GM21717 (cell line): ENCODE measurements at regions not wholly inside any gene's neighbourhood (a gene's known extent, or its start where the extent isn't known, plus 50 kb on each side); places are given as distances from the start of the nearest gene placed in this dataset.
A peak's percentile ranks its signal among the peaks of the same experiment; 100 is the strongest.

Experiments used
- ATAC-seq: cut with Tn5 transposase; IDR thresholded peaks from one replicate; pipeline ENCODE4 v1.9.1; 2021; ENCODE audit warnings: mild to moderate bottlenecking, moderate library complexity; ENCODE audit not compliant: unreplicated experiment

DNA sequence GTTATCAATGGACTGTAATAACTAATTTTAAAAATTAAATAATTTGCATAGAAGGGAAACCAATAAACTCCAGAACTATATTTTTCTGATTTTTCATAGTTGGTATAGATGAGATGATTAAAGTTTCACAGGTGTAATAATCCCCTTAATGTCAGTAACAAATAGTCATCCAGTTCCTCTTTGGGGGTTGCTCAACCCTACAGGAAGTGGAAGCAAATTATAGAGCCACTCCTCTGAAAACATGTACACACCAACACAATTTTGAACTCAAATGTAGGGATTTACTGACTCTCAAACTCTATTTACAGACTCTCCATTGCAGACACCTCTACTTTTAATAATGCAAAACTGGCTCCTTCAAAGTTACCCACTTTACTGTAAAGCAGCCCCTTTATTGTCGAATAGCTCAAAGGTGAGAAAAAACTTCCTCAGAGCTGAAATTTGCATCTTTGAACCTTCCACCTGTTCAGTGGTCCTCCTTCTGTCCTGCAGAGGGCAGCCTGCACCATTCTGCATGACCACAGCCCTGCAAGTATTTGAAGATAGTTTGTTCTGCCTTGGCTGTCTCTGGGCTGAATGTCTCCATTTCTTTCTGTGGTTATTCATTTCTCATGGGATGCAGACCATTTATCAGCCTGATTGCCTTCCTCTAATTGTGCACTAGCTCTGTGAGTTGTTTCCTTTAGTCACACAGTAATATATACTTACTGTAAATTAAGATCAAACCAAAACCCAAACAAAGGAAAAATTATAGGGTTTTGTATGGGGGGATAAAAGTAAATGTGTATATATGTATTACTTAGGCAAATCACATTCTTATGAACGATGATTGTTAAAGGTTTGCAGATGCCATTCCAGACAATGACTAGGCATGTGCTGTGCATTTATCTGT lies 383.2 kb upstream of the SGCD start:
- ATAC-seq = peak; percentile 94

DNA sequence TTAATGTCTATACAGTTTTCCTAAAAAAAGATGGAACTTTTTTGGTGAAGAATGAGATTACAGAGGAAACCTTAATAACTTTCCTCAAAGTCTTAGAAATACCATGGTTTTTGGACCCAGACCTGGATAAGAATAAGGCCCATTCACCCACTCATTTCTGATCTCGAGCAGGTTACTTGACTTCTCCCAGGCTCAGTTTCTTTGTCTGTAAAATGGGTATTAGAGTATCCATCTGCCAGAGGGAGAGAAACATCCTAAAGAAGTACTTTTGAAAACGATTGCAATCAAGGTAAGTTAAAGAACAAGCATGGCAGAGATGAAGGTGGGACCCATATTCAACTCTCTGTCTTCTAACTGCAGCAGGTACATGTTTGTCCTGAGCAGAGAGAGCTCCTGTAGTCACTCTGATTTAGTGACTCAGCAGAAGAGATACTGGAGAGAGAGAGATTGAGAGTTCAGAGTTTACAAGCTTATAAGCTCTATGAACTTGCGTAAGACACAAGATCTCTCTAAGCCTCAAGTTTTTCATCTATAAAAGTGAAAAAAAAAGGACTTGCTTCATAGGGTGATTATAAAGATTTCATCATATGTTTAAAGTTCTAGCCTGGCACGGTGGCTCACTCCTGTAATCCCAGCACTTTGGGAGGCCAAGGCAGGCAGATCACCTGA lies 379.4 kb upstream of the SGCD start:
- ATAC-seq = no peak

DNA sequence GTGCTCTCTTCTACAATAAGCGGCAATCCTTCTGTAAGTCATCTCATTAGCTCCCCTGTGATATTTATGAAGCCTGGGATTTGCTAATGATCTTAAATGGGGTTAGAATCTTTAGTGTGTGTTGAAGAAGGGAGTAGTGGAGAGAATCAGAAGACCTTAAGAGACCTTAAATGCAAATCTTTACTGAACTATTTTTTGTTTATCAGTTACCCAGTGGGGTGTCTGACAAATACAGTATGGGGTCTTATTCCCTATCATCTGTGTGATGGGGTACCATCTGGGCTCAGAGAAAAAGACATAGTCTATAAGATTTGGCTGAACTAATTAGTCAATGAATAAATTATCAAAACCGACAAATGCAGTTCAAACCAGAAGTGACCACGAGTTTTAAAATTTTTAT lies 378.4 kb upstream of the SGCD start:
- ATAC-seq = no peak

DNA sequence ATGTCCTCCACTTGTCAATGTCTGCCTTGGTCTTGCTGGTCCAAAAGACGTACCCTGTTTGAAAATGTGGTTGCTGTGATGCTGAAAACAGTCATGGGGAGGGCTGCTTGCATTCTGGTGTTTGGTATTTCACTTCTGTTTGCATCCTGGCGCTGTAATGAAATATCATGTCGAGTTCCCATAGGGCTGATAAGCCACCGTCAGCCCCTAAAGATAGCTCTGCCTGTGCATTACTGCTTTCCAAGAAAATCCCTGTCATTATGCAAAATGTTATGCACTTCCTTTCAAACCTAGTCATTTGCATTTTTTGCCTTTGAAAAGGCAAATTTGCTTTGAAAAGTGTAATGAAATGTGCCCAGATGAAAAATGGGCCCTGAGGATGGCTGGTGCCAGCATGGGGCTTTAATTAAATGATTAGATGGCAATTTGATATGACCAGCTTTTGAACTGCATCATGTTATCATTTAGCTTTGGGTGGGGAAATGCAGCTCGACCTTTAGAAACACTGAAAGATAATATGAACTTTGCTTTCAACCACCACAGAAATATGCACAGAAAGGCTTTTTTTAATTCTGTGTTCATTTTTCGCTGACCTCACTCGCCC lies 374.4 kb upstream of the SGCD start:
- ATAC-seq = no peak

DNA sequence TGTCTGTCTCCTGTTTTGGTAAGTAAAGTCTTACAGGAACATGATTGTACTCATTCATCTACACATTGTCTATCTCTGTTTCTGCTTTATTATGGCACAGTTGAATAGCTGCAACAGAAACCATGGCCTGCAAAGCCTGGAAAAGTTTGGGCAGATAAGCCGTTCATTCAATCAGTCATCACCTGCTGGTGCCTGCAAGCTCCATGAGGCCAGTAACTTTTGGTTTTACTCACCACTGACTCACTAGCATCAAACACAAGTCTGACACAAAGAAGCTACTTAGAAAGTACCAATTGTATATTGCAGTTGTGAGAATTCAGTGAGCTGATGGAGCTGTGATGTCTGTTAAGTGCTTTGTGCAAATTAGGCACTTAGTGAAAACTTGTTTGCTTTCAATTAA lies 373.6 kb upstream of the SGCD start:
- no peak for ATAC-seq

DNA sequence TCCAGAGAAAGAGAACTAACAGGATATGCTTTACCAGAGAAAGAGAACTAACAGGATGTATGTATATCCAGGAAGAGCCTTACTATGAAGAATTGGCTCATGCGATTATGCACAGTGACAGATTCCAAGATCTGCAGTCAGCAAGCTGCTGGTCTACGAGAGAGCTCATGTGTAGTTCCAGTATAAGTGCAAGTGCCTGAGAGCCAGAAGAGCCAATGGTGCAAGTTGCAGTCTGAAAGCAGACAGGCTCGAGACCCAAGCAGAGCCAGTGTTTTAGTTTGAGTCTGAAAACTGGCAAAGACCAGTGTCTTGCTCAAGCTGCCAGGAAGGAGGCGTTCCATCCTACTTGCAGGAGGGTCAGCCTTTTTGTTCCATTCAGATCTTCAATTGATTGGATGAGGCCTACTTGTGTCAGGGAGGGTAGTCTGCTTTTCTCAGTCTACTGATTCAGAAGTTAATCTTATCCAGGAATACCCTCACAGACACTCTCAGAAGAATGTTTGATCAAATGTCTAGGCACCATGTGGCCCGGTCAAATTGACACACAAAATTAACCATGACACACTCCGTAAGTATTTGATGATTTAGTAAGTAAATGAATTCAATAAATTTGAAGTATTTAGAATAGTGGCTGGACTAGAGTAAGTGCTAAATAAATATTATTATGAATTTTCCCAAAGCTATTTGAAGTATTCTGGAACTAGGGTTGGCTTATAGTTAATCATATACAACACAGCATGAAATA lies 372.1 kb upstream of the SGCD start:
- ATAC-seq = no peak

DNA sequence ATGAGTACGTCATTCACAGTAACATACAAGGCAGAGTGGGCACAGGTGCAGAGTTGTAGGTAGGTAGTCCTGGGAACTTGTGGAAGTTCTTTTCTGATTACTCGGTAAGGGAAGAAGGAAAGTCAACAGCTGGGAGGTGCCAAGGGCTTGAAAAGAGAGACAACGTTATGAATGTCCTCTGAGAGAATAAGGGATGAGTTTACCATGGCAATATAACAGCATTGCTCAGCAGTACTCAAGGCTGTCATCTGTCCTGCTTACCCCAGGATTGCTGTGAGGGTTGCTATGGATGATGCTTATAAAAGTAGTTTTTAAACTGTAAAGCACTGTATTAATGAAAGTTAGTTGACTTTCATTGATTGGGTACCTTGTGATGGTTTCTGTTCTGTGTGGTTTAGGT lies 369.1 kb upstream of the SGCD start:
- ATAC-seq = no peak

DNA sequence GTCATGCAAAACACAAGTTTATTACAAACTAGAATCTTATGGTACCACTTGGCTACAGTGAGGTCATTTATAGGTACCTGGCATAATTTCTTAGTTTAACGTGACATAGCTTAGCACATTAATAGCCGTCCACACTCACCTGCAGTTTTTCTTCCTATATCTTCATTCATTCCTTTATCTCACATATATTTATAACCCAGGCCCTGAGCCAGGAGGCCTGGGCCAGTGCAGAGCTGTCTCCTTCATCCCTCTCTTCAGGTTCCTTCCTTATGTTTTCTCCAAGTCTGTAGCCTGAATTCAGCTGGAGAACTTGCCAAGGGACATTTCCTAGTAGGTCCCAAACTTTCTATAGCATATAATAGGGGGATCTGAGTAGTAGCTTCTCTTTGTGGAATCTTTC lies 367.9 kb upstream of the SGCD start:
- no peak for ATAC-seq

DNA sequence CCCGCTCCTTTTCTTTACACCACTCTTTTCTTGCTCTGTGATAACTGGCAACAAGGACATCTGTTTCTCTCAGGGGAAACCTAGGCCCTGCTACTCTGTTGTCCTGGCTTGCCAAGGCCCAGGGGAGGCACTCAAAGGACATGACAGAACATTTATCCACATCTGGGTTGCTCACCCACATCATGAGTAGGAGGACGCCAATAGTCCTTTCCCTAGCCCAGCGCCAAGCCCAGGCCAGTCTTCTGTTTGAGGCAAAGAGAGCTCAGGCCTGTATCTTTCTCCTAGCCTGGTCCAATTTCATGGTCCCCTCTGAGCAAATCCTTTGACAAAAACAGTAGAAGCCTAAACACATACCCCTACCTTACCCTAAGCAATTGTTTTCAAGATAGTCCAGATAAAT lies 366.8 kb upstream of the SGCD start:
- ATAC-seq = no peak

DNA sequence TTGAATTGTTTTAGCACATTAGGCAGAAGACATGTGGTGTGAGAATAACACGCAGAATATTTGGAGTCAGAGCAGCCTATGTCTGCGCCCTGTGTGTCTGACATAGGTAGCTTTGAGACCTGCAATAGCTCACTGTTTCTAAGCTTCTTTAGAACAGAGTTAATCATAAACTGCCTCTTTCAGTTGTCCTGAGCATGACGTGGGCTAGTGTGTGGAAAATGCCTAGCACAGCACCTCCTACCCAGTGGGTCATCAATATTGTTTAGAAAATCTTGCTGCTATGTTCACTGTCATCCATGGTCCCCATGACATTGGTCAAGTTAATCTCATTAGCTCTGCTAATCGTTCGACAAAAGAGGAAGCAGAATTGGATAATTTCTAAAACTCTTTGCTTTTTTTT lies 357.4 kb upstream of the SGCD start:
- ATAC-seq = no peak

DNA sequence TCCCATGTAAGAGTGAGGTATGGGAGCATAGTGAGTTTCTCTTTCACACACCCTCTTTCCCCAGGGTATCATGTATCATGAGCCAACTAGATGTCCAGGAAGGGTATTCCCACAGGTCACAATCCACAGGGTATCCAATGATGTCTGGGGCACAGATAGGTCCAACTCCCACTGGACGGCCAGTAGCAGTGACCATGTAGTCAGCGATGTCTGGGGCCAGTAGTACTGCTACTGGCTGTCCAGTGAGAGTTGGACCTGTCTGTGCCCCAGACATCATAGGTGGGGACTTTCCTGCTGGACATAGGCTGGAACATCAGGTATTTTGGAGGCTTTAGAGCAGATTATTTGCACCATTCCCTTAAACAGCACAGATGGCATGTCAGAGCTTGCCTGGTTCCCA lies 352.6 kb upstream of the SGCD start:
- ATAC-seq = no peak

DNA sequence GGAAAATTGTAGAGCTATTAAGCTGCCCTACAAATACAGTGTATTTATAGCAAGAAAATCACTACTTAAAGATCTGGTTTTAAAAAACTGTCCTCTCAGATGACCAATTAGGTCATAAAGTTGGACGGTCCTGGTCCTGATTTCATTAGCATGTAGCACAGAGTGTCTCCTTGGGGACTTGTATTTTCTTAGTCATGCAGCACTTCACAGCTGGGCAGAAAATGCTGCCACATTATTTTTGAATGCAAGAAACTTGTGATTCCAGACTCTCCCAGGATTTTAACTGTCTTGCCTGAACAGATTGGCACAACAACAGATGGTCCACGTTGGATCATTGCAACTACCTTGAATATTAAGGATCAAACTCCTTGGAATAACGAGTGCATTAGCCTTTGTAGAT lies 348.1 kb upstream of the SGCD start:
- no peak for ATAC-seq

DNA sequence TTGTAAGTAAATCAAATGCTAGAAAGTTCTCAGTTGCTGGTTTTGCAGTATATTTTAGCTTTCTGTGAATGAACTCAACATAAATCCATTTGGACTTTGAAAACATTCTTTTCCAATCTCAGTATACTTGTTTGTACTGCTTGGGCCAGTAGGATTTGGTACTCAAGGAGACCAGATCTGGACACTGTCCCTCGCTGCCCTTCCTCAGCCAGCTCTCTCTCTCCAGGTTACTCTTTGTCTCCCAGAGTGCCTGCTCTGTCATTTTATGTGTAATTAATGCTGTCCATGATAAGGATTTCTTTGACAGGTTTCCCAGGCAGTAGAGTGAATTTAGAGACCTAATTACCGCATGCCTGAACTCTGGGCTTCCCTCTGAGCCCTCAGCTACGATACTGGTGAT lies 344.6 kb upstream of the SGCD start:
- no peak for ATAC-seq

DNA sequence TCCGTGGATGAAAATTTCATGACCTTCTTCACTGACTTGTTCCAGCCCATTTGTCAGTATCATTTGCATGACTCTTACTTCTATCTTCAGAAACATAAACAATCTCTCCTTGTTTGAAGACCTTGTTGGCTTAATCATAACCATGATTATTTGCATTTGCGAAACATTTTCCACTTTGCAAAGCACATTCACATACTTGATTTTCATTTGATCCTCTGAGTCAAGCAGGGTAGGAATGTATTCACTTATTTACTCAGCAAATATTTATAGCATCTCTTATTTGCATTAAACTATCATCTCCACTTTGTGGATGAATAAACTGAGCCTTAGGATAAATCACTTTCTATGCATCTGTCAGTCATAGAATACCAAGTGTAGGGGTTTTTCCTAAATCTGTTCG lies 343.0 kb upstream of the SGCD start:
- no peak for ATAC-seq

DNA sequence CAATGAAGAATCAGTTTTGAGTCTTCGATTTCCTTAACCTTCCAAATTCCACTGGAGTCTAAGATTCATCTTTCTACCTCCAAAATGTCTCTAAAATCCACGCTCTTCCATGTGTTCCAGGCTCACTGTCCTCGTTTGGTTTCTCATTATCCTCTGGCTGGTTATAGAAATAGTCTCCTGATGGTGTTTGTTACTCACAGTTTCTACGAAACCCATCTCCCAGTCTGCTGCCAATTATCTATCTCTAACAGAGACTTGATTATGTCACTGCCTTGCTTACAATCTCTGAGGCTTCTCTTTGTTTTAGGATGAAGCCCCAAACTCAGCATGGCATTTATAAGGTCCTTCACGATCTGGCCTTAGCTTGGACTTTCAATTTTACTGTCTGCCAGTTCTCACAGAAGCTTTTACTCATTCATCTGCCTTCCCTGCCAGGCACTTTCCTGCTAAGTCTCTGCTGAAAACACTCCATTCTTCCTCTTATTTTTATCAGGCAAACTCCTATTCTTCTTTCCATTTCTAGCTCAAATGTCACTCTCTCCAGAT lies 339.6 kb upstream of the SGCD start:
- no peak for ATAC-seq

DNA sequence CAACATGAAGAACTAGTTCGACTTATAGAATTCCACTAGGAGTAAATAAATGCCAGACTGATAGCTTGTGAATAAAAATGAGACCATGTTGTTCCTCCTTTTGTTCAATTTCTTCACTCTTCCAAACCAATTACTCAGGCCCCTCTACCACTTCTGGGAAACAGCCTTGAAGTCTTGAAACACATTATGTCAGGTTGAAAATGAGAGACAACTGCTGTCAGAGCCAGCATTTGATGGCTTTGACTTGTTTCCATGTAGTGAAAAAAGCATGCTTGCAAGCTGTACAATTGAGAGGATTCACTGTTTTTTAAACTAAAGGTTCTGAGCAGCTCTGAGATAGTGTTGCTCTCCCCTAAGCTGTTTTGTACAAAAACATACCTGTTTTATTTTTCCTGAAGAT lies 337.1 kb upstream of the SGCD start:
- ATAC-seq = no peak

DNA sequence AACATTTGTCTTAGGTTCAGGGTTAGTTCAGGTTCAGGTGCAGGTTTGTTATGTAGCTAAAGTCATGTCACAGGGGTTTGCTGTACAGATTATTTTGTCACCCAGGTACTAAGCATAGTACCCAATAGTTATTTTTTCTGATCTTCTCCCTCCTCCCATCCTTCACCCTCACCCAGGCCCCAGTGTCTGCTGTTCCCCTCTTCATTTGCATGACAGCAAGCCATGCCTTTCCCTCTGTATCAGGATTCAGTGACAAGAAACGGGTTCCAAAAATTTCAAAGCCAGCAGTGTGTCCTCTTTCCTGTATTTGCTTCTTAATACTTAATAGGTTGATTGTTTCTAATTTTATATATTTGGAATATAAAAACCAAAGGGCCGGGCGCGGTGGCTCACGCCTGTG lies 330.8 kb upstream of the SGCD start:
- ATAC-seq = no peak

DNA sequence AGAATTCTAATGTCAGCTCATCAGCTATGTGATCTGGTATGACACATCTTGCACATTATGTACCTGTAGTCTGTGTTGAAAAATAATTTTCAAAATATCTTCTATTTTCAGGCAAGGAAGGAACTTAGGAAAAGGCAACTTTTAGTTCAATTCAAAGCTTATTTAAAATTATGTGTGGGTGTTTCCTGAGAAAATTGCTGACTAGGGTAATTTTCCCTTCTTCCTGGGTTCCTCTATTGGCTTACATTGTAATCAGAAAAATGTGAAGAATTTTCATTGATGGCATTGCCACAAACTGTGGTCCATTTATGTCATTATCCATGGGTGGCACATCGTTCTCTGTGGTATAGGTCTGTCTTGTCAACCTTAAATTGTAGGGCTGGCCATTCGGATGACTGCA lies 328.7 kb upstream of the SGCD start:
- no peak for ATAC-seq

DNA sequence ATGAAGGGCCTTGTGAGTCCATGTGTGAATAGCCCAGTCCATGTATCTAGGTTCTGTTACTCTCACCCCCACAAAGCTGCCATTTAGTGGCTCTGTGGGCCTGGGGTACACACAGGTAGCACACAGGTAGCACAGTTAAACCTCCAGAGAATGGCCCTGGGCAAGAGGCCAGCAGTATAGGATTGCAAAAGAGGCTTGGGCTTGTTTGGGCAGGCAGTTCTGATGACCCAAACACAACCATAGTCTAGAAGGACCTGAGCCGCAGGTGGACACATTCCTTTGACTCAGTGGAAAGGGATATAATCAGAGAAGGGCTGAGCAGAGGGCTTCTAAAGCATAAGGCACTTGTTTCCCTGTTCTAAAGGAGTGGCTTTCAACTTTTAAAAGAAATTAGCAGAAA lies 326.8 kb upstream of the SGCD start:
- ATAC-seq = no peak

DNA sequence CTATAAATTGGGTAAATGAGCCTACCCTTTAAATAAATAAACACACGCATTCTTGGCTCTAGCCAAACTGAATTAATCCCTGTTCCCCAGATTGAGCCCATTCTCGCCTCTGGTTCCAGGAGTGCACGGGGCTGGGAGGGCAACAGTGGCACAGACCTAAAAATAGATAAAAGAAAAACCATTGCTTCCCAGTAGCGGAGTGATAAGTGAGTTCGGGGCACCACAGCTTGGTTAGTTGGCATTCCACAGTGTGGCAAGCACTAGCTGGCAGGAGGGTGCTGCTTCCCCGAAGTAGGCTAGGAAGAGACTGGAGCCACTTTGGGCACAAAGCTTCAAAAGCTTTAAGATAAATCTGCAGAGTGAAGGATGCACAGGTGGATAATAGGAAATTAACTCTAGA lies 322.2 kb upstream of the SGCD start:
- ATAC-seq = no peak

DNA sequence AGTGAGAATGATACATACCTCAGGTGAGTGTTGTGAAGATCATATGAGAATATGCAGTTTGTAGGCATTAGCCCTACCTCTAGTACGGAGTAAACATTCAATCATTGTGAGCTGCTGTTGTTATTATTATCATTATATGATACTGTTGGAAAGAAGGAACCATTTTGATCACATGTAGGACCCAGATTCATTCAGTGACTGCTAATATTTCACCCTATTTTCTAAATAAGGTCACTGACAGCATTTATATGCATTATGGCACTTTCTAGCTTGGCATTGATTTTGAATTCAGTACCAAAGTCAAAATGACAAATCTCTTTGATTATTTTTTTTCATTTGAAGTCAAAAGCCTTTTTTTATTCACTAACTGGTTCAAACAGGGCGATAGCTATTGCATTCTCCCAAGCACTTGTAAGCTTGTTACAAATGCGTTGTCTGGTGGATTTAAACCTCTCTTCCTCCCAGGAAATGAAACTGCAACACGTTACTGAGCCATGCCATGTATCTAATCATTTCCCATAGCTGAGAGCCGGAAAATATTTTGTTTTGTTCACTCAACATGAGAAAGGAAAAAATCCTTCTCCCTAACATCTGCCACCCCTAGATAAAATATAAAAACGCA lies 320.8 kb upstream of the SGCD start:
- ATAC-seq = no peak
